A204.1 (cell line): ENCODE measurements at regions not wholly inside any gene's neighbourhood (a gene's known extent, or its start where the extent isn't known, plus 50 kb on each side); places are given as distances from the start of the nearest gene placed in this dataset.

Experiments
- FAIRE-seq: peaks from 2 replicates; lab custom pipeline; 2012; peaks lifted over from hg19 to GRCh38; lab: Jason Lieb, UNC

DNA sequence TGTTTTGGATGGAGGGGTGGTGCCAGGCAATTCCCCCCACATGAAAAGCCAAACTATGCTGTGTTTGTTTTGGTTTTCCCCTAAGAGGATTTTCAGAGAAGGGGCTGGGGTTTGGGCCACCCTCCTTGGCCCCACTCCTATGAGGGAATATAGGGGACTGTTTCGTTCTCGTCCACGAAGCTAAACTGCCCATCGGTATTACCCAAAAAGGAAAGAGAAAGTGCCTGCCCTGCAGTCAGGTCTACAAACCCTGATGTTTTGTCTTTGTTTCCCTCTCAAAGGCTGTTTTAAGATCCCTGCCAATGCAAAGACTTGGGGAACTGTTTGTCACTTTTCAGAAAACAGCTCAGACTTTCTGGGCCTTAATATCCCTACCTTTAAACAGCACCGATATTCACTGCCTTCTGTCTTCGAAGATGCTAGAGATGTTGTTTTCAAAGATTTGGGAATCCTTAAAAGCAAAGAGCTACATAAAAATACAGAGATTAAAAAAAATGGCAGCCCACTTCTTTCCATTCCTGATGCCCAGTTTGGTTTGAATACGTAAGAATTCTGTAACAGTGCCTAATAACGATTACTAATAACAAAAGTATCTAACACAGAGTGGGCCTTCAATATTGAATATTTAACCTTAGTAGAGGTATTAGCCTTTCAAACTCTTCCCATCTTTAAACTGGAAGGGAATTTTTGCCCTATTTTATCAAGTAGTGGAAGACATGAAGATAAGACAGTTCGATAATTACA lies 518.4 kb downstream of the MED13L start:
- no peak for FAIRE-seq

DNA sequence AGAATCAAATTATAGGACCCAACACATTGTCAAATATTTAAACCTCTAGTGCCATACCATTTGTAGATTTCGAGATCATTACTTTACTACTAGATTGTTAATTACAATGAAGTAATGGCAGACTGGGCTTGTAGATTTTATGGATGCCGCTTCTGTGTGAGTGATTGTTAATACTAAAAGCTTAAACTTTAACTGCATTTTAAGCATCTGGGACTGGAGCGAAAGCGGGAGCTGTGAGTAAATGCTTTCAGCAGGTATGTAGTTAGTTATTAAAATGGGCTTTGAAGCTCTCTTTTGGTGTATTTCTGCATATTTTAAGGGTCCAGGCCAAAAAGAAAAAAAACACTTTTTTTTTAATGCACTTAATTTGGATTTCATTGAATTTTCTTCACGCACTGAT lies 519.3 kb downstream of the MED13L start:
- no peak for FAIRE-seq

DNA sequence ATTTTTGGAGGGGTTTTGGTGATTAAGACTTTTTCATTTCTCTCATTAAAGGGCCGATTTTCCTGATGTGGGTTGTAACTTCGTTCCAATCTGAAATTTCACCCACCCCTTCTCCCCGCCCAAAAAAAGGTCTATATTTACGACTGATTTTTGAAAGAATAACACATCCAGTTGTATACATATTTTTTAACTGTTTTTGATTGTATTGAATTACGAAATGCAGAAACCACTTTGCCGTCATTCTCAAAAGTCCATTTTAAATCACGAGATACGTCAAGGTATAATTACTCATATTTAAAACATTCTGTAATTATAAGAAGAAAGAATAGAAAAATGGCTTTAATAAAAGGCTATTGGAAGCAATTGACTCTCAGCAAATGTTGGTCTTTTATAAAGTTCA lies 520.7 kb downstream of the MED13L start:
- no peak for FAIRE-seq

DNA sequence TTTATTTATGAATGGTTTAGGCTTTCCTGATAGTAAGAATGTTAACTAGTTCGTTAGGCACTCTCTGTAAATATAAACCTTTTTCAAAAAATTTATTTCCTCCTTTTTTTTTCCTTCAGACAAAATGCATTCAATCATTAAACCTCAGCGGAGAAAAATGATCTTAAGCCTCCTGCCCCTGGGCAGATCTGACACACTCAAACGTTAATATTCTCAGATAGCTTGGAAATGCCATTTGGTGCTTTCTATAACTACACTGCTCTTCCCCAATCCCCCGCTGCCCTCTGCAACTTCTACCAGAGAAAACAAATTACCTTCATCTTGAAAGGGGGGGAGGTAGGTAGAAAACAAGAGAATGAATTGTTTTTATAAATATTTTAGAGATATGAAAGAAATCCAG lies 521.2 kb downstream of the MED13L start:
- no peak for FAIRE-seq

DNA sequence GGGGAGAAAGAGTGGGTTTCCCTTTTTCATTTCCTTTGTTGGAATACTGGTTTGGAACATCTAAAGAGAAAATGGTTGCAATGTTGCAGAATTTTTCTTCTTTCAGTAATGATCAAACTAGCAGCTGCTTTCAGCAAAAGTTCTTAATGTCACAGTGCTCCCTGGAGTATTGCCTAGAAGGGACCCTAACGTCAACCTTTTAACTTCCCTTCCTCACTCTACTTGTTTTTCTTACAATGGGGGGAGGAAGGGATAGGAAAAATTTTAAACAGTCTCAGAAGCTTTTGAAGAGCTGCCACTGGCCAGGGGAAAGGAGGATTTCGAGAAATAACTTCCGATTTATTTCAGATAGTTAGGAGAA lies 521.8 kb downstream of the MED13L start:
- FAIRE-seq = no peak

DNA sequence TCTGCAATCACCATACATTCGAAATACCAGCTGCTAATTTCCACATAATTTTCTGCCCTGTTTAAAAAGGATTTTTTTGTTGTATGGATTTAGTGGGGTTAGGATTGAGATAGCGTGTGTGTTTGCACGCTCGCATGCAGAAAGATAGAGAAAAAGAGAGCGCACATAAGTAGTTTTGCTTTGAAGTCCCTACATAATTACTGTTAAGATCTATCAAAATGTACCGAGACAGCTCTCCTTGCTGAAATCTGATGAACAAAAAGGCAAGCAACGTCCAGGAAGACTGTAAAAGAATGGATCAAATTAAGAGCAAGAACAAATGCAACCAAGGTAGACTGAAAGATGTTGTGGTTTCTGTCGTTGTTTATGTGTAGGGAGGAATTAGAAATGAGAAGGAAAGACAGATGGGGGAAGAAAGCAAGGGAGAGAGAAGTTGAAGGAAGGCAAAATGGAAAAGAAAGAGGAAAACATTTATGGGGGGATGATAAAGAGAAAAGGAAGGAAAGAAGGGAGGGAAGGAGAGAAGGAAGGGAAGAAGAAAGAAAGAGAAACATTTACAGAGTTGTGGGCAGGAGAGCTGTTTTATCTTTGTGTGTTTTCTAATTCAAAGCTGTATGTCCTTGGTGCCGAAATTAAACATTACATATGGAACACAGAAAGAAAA lies 522.3 kb downstream of the MED13L start:
- no peak for FAIRE-seq

DNA sequence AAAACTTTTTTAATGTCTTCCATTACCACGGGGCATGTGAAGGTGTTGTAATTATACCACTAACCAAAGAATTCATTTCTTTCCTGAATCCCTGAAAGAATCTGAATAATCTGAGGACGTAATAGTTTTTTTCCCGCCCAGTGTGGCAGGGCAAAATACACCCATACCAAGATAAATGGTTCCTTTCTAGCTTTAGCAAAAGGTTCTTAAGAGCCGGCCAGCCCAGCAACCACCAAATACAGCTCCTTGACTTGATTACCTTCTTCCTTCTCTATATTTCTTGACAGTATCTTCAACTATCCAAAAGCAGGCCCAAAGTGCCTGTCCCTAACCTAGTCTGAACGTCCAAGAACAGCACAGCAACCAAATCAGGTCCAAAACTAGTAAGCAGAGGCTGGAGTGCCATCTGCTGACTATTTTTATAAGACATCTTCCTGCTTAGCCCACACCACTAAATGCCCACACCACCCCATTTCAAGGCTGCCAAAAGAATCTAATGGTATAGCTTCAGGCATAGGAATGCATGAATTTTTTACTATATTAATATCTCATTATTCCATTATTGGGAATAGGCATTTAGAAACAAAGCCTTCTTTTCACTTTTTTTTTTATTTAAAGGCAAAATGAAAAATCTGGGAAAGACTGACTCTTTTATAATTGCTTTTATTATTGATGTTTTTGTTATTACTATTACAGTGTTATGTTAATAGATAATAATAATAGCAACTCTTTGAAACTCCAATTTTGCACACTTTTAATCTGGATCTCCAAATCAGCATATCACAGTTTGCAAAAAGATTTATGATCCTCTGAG lies 524.4 kb downstream of the MED13L start:
- peak; percentile 85 for FAIRE-seq

DNA sequence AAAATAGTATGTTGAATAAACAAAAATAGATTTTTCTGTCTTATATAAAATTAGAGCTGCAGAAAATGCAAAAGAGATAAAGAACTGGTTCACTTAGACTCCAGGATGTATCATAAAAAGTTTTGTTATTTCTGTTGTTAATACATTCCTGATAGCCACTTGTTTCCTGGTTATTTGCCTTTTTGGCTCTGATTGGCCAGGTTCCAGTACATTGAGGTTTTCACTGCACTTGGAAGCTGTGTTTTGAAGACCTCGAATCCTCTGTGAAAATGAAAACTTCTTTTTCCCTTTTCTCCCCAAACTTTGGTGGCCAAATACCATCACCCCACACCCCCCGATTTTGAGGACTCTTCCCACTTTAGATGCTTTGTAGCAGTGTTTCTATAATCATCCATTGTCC lies 525.3 kb downstream of the MED13L start:
- no peak for FAIRE-seq

DNA sequence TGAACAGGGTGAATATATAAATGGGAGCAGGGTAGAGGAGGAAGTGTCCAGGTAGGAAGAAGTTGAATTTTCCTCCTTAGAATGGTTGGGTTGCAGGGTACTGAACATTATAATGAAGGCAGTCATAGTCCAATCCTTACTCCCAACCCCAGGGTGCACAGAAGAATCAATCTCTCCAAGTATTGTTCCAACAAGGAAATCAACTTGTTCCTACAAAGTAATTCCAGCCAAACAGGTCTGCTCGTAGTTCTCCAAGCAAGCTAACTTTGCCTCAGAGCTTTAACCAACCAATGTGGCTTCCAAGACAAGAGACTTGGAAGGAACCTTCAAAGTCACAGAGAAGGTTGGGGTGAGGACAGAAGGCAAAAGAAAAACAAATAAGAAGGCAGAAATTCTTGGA lies 527.2 kb downstream of the MED13L start:
- no peak for FAIRE-seq

DNA sequence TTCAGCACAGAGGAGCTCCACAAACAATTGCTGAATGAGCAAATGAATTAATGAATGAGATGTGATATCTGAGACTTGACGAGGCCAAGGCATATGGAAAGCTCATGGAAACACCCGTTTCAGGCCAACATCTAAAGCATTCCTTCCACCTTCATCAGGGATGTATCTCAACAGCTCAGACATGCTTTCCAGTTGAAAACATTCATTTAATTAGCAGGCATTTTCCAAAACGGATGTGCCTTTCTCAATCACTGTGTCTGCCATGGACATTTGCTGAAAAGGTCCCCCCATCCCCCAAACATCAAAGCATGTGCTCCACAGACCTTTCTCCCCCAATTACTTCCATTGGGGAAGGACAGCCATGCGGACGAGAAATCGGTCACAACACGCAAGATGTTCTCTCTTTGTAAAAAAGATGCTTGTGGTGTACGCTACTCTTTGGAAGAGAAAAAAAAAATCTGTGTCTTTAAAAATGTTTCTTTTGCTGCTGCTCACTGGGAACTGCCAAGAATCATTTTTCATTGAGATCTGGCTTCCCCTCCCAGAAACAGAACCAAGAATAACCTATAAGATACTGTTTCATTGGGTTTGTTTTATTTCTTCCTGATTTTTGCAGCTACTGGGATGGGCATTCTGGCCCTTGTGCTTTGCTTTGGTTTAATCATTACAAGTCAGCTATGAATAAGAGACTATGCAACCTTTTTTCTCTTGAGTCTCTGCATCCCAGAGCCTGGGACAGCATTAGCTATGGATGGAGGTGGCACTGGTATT lies 528.2 kb downstream of the MED13L start:
- no peak for FAIRE-seq

DNA sequence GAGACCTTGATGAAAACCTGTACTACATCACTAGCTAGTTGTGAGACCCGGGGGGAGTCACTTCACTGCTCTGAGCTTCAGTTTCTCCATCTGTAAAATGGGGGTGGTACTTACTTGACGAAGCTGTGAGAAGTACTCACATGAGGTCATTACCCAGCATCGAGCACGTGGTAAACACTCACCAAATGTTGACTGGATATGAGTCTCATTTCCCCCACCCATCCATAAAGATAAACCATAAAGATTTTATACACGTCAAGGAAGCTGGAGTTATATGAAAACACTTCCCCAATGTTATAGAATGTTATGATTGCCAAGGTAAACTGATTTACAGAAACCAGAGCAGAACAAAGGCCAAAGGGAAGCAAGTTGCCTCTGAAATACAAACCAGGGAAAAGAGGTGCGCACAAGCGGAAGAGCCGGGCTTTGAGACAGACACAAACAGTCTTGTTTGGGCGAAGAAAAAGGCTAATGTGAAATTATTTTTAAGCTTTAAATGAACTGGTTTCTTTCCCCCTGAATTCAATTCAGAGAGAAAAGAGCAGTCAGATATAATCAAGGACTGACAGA lies 536.8 kb downstream of the MED13L start:
- FAIRE-seq = no peak

DNA sequence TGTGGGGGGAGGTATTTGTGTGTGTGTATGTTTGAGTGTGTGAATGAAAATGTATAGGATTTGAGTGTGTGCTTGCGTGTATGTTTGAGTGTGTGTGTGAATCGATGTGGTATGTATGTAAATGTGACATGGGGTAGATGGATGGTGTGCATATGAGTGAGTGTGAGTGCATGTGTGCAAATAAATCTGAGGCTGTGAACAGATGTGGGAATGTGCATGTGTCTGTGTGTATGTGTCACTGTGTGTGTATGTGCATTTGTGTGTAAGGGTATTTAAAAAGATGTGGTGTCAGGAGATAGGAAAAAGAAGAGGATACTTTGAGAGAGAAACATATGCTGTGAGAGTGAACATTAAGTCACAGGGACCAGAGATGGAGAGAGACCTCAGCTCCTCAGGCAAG lies 539.6 kb downstream of the MED13L start:
- FAIRE-seq = no peak

DNA sequence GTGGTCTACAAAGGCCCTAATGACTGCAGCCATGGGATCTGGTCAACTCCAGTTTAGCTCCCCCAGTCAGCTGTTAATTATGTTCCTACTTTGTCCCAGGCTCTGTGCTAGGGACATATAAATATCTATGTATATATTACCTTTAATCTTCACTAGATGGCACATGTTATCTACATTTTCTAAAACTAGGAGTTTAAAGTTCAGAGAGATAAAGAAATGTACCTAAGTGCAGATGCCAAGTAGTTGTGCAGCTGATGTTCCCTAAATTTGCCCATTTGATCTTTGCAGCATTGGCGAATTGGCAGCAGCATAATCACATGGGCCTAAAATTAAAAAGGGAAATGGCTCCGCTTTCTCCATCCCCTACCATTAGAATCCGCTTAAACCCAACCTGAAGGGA lies 541.1 kb downstream of the MED13L start:
- FAIRE-seq = no peak

DNA sequence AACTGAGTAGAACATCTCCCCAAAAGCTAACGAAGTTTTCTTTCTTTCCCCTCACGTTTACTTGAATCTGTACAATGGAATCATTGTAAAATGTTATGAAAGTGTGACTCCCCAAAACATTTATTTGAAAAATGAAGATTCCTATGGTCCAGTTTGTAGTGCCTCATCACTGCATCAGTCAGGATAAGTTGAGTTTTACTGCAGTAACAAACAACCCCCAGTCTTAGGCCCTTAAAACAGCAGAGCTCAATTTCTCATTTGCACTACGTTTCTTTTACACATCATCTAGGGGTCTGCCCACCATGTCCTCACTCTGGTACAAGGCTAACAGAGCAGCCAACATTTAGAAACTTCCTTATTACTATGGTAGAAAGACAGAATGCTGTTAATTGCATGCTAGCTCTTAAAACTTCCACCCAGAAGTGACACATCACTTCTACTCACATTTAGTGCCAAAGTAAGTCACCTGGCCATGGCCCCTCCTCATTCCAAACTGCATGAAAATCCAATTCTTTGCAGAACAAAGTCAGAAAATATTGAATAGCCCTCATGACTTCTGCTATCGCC lies 546.4 kb downstream of the MED13L start:
- no peak for FAIRE-seq

DNA sequence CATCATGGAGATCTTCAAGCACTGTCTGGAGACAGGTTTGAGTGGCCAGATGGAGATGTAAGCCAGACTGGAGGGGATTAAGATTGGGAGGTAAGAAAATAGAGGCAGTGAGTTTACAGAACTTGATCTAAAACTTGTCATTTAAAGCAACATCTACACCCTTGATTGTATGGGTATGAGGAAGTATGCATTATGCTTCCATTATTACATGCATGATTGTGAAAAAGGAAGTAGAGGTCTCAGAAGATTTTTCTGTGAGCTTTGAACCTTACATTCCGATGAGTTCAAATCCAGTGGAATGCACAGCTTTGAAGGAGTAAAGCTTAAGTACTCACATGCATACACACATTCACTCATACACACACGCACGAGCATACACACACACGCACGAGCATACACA lies 550.8 kb downstream of the MED13L start:
- no peak for FAIRE-seq

DNA sequence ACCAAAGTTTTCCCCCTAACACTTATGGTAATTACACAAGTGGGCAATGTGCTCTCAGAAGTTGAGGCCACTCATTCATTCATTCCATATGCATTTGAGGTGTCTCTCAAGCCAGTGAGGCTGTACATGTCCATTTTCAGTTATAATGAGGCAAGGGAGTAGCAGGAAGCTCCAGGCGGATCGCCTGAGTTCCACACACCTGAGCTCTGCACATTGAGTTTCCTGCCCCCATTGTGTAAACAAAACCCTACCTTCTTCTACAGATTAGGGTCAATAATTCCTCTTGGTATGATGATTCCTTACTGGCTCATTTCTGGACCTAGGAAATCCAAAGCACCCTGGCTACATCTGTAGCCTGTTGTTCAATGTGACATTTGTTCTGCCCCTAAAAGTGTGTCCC lies 555.3 kb downstream of the MED13L start:
- FAIRE-seq = no peak

DNA sequence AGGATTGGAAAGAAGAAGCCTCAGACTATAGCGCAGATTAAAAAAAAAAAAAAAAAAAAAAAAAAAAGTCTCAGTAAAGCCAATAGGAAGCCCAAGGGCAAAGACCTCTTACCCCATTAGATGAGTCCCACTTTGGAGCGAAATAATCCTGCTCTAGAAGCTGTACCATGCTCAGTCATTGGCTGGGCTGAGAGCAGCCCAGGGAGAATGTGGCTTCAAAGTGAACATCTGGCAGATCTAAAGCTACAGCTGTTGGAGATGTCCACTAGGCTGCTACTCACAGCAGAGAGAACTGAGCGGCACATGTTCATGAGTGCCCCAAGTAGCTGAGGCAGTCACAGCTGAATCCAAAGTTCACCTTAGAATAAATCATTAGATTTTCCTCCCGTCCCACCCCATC lies 560.9 kb downstream of the MED13L start:
- FAIRE-seq = no peak

DNA sequence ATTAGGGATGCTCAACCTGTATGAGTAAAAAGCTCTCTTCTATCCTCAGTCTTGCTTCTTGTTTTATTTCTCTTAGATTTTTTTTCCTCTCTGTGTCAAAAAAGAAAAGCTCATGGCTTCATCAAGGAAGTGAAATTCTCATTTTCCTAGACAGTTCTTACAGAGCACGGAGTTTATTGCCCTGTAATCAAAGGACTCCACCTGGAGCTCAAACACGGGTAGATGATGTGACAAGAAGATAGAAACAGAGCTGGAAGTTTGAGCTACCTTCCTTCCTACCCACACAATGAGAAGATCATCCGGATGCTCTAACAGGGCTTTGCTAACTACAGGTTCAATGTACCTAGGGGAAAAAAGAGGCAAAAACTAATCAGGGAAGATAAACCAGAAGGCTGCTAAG lies 564.8 kb downstream of the MED13L start:
- FAIRE-seq = no peak

DNA sequence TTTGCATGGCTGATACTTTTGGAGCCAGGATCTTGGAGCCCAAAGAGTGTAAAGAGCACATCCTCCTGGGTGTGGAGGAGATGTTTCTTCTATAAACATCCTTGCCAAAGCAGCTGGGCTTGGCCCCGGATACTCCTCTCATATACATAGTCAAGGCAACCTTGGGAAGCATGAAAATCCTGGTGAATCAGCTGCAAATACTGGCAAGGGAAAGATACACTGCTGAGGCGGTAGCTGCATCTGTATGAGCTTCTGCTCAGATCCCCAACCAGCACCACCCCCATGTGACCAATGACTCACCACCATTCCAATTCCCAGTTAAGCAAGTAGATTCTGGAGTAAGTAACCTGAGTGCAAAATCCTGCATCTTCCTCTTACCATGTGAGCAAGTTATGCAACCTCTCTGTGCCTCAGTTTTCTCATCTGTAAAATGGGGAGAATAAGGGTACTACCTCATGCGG lies 567.4 kb downstream of the MED13L start:
- FAIRE-seq = no peak

DNA sequence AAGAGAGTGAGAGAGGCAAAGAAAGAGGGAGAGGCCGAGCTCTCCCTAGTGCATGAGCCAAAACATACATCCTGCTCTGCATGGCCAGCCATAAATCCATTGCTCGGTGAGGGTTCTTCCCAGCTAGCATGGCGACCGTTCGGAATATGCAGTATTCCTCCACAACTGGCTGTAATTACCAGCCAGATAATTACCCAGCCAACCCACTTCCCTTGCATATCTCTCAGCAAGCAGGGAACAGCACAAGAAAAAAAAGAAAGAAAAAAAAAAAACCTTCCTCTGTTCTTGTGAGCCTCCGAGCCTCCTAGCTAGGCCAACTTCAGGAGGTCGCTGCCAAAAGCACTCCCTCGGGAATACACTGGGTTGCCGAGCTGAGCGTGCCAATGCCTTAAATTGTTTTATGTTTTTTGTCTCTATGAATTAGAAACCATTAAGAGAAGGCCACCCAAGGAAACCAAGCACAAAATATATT lies 567.9 kb downstream of the MED13L start:
- no peak for FAIRE-seq

DNA sequence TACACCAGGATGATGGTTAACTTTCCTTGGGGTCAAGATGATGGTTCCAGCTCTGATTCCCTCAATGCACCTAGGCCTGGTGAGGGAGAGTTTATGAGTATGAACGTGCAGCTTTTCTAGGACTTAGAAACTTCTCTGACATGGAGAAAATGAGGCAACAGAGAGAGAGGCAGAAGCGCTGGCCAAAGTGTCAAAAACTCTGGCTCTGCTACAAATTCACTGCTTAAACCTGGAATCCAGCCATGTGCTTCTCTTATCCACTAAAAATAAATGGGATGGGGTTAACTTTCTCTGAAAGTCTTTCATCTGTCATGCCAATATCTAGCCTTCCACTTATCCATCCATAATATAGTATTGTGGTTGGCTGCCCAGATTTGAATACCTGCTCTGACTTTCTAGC lies 568.7 kb downstream of the MED13L start:
- FAIRE-seq = no peak
